Pancreas (tissue), 10 donors: ENCODE measurements at regions not wholly inside any gene's neighbourhood (a gene's known extent, or its start where the extent isn't known, plus 50 kb on each side); places are given as distances from the start of the nearest gene placed in this dataset.
"Not testable (repeated sequence)": the region's sequence is repeated elsewhere in the genome, so short reads cannot be mapped to it uniquely, and the experiment has no call there.

ENCODE experiments used
- ATAC-seq, 4 donors: fragments of 200-7000 bp; cut with Tn5 transposase; one replicate each; pipeline versions ENCODE4 v1.8.0 to v1.9.1; 2020; ENCODE audit warnings: mild to moderate bottlenecking in 4 of 4, moderate library complexity in 4 of 4
- DNase-seq, 6 donors: peaks; one replicate each; pipeline ENCODE4 v3.0.0-alpha.2; 2020
- FAIRE-seq: peaks from 2 replicates; lab custom pipeline; 2012; peaks lifted over from hg19 to GRCh38; lab: Jason Lieb, UNC
- H3K27ac ChIP-seq, 4 donors: fragments of 200-600 bp; sonication (generic); 1 replicate in 3 of 4; 2 replicates in 1 of 4; pipeline versions ENCODE4 v1.5.0 to v1.8.0; 2020
- H3K27me3 ChIP-seq, 4 donors: fragments of 200-600 bp; one replicate each; pipeline ENCODE4 v1.8.0; 2021
- H3K36me3 ChIP-seq, 3 donors: fragments of 200-600 bp; sonication (generic) in 1 of 3; one replicate each; pipeline versions ENCODE4 v1.5.0 to v1.8.0; 2020 to 2021
- H3K4me1 ChIP-seq, 3 donors: fragments of 200-600 bp; one replicate each; pipeline ENCODE4 v1.8.0; 2021
- H3K4me3 ChIP-seq, 4 donors: fragments of 200-600 bp; sonication (generic) in 2 of 4; one replicate each; pipeline versions ENCODE4 v1.5.0 to v1.8.0; 2020 to 2021
- H3K9me3 ChIP-seq, 4 donors: fragments of 200-600 bp; one replicate each; pipeline ENCODE4 v1.8.0; 2021
- WGBS, 2 donors: extraction: QIAGEN DNeasy Blood & Tissue Kit; methylation state at CpG; one replicate each; pipeline ENCODE4 v1.1.7; 2013; 5-methylcytosine and 5-hydroxymethylcytosine counted together
- intact Hi-C, 3 donors: fragments of 100-400 bp; cut with DNase I; formaldehyde crosslinking; loops; one replicate each; pipeline versions ENCODE4 v1.11.1 to v1.14.2; 2022
- TF ChIP-seq, protein P1 (sequence below), 4 donors: fragments of 200-600 bp; sonication (generic) in 3 of 4; IDR thresholded peaks; one replicate each; pipeline versions ENCODE4 v1.5.0 to v1.8.0; 2021; ENCODE audit warnings: antibody characterized with exemption in 4 of 4
- donor health status: healthy with polysubstance abuse.
- donor health status: DM: no; HTN: no; CAD: no; lungs with moderate emphysema.
- donor health status: DM: no; HTN: no; CAD: no.
- donor health status: control.
- donor health status: control.
- donor health status: Bipolar disorder and iron deficiency.
- donor health status: DM: yes; HTN: yes; CAD: no.
- donor health status: DM: no; HTN: no; CAD: no.
- donor health status: DM: no; HTN: no; CAD: no.
- donor health status: DM: yes; HTN: yes; CAD: no.

DNA sequence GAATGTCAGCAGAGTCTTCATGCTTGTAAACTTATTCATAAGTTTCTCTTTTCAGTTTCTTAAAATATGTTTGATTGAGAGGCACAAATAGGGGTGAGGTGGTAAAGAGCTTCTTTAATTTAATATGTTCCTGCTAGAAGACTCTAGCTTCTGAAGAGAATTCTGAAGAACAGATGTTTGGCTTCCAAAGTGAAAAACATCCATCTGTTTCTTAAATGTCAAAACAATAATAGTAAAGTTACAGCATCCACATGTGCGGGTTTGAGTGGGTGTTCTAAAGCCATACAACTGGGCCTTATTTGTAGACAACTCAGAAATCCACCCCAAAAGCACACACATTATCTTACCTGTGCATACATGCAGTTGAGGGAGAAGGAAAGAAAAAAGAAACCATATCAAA lies 144.0 kb upstream of the ADGRL4 start:
- ATAC-seq (no peak), DNase-seq (no peak), FAIRE-seq (no peak)
- intact Hi-C loops, result no loop called here
- peaks cover 0 to 3% (median 0%) of the 10 kb centered on the region in 4 donors for H3K27me3 ChIP-seq
- H3K4me1 ChIP-seq, result no peaks in the 10 kb centered on the region
- no peak overlapping the region for H3K27ac ChIP-seq
- no peaks in the 10 kb centered on the region for H3K36me3 ChIP-seq
- no peak overlapping the region for H3K4me3 ChIP-seq
- 20 to 37% methylated on average over 1 of the region's 1 CpG for WGBS, 2 donors
- no peaks in the 10 kb centered on the region for H3K9me3 ChIP-seq
- TF ChIP-seq, protein P1, sequence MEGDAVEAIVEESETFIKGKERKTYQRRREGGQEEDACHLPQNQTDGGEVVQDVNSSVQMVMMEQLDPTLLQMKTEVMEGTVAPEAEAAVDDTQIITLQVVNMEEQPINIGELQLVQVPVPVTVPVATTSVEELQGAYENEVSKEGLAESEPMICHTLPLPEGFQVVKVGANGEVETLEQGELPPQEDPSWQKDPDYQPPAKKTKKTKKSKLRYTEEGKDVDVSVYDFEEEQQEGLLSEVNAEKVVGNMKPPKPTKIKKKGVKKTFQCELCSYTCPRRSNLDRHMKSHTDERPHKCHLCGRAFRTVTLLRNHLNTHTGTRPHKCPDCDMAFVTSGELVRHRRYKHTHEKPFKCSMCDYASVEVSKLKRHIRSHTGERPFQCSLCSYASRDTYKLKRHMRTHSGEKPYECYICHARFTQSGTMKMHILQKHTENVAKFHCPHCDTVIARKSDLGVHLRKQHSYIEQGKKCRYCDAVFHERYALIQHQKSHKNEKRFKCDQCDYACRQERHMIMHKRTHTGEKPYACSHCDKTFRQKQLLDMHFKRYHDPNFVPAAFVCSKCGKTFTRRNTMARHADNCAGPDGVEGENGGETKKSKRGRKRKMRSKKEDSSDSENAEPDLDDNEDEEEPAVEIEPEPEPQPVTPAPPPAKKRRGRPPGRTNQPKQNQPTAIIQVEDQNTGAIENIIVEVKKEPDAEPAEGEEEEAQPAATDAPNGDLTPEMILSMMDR (IDR thresholded peaks at IDR 0.05), result no peak

DNA sequence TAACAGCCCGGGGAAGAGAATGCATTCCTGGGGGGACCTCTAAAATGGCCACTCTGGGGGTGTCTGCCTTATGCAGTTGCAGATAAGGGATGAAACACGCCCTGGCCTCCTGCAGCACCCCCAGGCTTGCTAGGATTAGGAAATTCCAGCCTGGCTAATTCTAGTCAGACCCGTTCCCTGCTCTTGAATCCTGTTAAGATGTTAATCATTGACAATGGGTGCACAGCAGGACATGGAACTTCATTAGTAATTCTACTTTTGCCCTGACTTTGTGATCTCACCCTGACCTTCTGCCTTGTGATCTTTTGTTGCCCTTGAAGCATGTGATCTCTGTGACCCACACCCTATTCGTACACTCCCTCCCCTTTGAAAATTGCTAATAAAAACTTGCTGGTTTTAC lies 131.7 kb upstream of the ADGRL4 start:
- DNase-seq, H3K4me3 ChIP-seq, H3K27me3 ChIP-seq, H3K9me3 ChIP-seq, H3K4me1 ChIP-seq, intact Hi-C loops, FAIRE-seq, ATAC-seq, H3K36me3 ChIP-seq, H3K27ac ChIP-seq: not testable (repeated sequence)
- whole genome bisulfite sequencing, 2 donors, result 42 to 54% methylated on average over 4 of the region's 4 CpGs

DNA sequence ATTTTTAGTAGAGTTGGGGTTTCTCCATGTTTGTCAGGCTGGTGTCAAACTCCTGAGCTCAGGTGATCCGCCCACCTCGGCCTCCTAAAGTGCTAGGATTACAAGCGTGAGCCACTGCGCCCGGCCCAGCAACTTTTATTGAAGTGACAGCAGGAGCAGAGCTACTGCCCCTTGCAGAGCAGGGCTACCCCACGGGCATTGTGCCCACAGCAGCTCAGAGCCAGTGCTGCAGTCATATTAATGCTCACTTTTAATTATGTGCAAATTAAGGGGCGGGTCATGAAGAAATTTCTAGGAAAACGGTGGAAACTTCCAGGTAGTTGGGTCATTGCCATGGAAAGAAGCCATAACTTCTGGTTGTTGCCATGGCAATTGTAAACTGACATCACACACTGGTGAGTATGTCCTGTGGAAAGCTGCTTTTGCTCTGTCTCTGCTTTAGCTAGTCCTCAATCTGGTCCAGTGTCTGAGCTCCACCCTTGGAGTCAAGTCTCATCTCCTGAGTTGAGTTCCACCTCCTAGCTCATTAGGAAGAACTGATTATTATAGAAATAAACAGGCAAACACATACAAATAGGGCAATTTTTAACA lies 127.3 kb upstream of the ADGRL4 start:
- DNase-seq, result peak in 1 of 6 donors; percentile 33
- ATAC-seq, result no peak
- WGBS, 2 donors, result 60 to 75% methylated on average over 8 of the region's 8 CpGs
- FAIRE-seq, result no peak
- Histone ChIP-seq H3K4me1 (no peaks in the 10 kb centered on the region), H3K27me3 (no peaks in the 10 kb centered on the region), H3K36me3 (no peaks in the 10 kb centered on the region), H3K27ac (no peak overlapping the region), H3K9me3 (no peaks in the 10 kb centered on the region), H3K4me3 (no peak overlapping the region)
- TF ChIP-seq, protein P1 (IDR thresholded peaks at IDR 0.05), result no peak
- intact Hi-C loops, result no loop called here

DNA sequence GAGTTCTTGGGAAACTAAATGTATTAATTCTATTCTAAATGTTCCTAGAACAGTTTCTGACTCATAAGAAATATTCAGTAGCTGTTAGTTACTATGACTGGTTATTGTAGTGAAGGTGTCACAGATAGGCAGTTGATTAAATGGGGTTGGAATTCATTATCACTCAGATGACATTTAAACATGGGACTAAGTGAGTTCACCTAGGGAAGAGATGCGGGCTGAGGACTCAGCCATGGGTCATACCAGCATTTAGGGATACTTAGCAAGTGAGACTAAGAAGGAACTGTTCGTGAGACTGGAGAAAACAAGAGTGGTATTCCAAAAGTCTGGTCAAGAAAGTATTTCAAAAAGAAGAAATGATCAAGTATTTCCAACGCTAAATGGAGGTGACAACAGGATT lies 125.1 kb upstream of the ADGRL4 start:
- TF ChIP-seq, protein P1 (IDR thresholded peaks at IDR 0.05), result no peak
- no peak for FAIRE-seq
- WGBS, 2 donors, result 33 to 45% methylated on average over 3 of the region's 3 CpGs
- no peaks in the 10 kb centered on the region for H3K27me3 ChIP-seq
- no peak overlapping the region for H3K27ac ChIP-seq
- H3K36me3 ChIP-seq, result no peaks in the 10 kb centered on the region
- ATAC-seq, result no peak
- H3K4me3 ChIP-seq, result no peak overlapping the region
- no peaks in the 10 kb centered on the region for H3K9me3 ChIP-seq
- H3K4me1 ChIP-seq, result no peaks in the 10 kb centered on the region
- intact Hi-C loops, result no loop called here
- no peak for DNase-seq

DNA sequence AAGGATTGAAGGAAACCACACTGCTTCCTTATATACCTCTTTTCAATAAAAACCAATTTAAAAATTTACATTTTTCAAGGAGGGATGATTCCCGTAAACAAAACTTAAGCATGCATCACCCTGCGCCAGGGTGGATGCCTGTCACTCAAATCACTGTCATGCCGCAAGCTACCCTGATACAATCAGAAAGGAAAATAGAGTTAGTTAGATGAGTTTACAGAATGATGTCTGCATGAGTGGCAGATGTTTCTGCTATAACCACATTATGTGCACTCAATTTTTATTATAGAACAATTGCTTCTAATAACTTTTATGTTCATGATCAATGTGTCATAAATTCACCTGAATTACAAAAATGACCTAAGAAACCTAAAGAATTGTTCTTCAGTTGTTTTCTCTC lies 123.4 kb upstream of the ADGRL4 start:
- Histone ChIP-seq H3K27me3 (no peaks in the 10 kb centered on the region), H3K36me3 (no peaks in the 10 kb centered on the region), H3K4me3 (no peak overlapping the region), H3K4me1 (no peaks in the 10 kb centered on the region), H3K27ac (no peak overlapping the region), H3K9me3 (no peaks in the 10 kb centered on the region)
- DNase-seq (no peak), FAIRE-seq (no peak), ATAC-seq (no peak)
- intact Hi-C loops, result no loop called here
- TF ChIP-seq, protein P1 (IDR thresholded peaks at IDR 0.05), result no peak
- 48 to 74% methylated on average over 3 of the region's 3 CpGs for WGBS, 2 donors
